ENCODE measurements at regions not wholly inside any gene's neighbourhood (a gene's known extent, or its start where the extent isn't known, plus 50 kb on each side); places are given as distances from the start of the nearest gene placed in this dataset.

DNA sequence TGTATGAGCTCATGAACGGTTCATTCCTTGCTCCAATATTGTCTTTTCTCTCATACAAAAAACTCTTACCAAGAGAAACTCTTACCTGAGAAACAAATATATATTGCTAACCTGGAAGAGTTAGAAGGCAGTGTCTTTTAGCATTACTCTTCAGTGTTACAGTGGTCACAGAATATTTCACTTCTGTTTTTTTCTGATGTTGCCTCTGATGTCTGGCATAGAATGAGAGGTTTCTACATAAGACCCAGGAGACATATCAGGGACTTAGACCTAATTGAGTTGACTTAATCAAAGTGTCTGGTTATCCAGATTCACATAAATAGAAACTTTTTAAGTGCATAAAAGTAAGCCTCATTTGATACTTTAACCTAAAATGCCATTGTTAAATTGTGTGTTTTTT is 923.8 kb downstream of the TTLL7 start:
- no peak for TF ChIP-seq EZH2 (IDR thresholded peaks at IDR 0.05; ENCODE audit: borderline replicate concordance, control insufficient read depth, low read depth, low read length)
- TF ChIP-seq, protein P1, sequence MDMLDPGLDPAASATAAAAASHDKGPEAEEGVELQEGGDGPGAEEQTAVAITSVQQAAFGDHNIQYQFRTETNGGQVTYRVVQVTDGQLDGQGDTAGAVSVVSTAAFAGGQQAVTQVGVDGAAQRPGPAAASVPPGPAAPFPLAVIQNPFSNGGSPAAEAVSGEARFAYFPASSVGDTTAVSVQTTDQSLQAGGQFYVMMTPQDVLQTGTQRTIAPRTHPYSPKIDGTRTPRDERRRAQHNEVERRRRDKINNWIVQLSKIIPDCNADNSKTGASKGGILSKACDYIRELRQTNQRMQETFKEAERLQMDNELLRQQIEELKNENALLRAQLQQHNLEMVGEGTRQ (IDR thresholded peaks at IDR 0.05; ENCODE audit: borderline replicate concordance, low read depth, low read length) = no peak
- TF ChIP-seq, protein P2, sequence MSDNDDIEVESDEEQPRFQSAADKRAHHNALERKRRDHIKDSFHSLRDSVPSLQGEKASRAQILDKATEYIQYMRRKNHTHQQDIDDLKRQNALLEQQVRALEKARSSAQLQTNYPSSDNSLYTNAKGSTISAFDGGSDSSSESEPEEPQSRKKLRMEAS (IDR thresholded peaks at IDR 0.05; ENCODE audit: low read depth, low read length) = no peak
- TF ChIP-seq SIN3A (IDR thresholded peaks at IDR 0.05; ENCODE audit: low read depth, low read length) = no peak
- no peak for TF ChIP-seq EGR1 (IDR thresholded peaks at IDR 0.05; ENCODE audit: borderline replicate concordance in 1 of 2, low read depth in 2 of 2, low read length in 2 of 2)
- TF ChIP-seq LARP7 (IDR thresholded peaks at IDR 0.05) = no peak
- no peak for TF ChIP-seq NFIC (IDR thresholded peaks at IDR 0.05; ENCODE audit: low read depth, low read length)
- no peak for TF ChIP-seq TAF1 (IDR thresholded peaks at IDR 0.05; ENCODE audit: borderline replicate concordance, low read depth, low read length)
- TF ChIP-seq JUND (IDR thresholded peaks at IDR 0.05; ENCODE audit: low read depth, low read length) = no peak
- TF ChIP-seq KDM1A (IDR thresholded peaks at IDR 0.05; ENCODE audit: borderline replicate concordance) = no peak
- TF ChIP-seq, protein P3, sequence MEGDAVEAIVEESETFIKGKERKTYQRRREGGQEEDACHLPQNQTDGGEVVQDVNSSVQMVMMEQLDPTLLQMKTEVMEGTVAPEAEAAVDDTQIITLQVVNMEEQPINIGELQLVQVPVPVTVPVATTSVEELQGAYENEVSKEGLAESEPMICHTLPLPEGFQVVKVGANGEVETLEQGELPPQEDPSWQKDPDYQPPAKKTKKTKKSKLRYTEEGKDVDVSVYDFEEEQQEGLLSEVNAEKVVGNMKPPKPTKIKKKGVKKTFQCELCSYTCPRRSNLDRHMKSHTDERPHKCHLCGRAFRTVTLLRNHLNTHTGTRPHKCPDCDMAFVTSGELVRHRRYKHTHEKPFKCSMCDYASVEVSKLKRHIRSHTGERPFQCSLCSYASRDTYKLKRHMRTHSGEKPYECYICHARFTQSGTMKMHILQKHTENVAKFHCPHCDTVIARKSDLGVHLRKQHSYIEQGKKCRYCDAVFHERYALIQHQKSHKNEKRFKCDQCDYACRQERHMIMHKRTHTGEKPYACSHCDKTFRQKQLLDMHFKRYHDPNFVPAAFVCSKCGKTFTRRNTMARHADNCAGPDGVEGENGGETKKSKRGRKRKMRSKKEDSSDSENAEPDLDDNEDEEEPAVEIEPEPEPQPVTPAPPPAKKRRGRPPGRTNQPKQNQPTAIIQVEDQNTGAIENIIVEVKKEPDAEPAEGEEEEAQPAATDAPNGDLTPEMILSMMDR (IDR thresholded peaks at IDR 0.05 in 2 of 3, conservative IDR thresholded peaks at IDR 0.05 in 1 of 3; ENCODE audit: control insufficient read depth in 2 of 3, extremely low read depth in 1 of 3, insufficient read depth in 1 of 3, low read depth in 3 of 3, low read length in 3 of 3) = no peak
- no peak for TF ChIP-seq EP300 (IDR thresholded peaks at IDR 0.05; ENCODE audit: borderline replicate concordance in 1 of 2, control insufficient read depth in 1 of 2, low read depth in 2 of 2, low read length in 2 of 2)
- TF ChIP-seq CHD2 (IDR thresholded peaks at IDR 0.05; ENCODE audit: borderline replicate concordance, low read depth, low read length) = no peak
- no peak for TF ChIP-seq STAT3 (IDR thresholded peaks at IDR 0.05; ENCODE audit: low read depth, low read length)
